Hepatocyte (in vitro differentiated cells): ENCODE measurements at regions not wholly inside any gene's neighbourhood (a gene's known extent, or its start where the extent isn't known, plus 50 kb on each side); places are given as distances from the start of the nearest gene placed in this dataset.

ENCODE experiments used
- DNase-seq: peaks from one replicate; pipeline ENCODE4 v3.0.0-alpha.2; 2016; ENCODE audit warnings: low spot score
- H2AFZ ChIP-seq: fragments of 200-600 bp; sonication (generic); 2 replicates; pipeline ENCODE4 v1.6.0; 2016; ENCODE audit warnings: antibody characterized with exemption, mild to moderate bottlenecking
- H3K27ac ChIP-seq: fragments of 200-600 bp; sonication (generic); 2 replicates; pipeline ENCODE4 v1.5.1; 2016; ENCODE audit warnings: mild to moderate bottlenecking
- H3K27me3 ChIP-seq: fragments of 200-600 bp; sonication (generic); 2 replicates; pipeline ENCODE4 v1.6.1; 2016
- H3K36me3 ChIP-seq: fragments of 200-600 bp; sonication (generic); replicated peaks from 2 replicates; pipeline ENCODE4 v1.5.1; 2016; ENCODE audit warnings: low read depth; ENCODE audit not compliant: insufficient read depth
- H3K4me1 ChIP-seq: fragments of 200-600 bp; sonication (generic); 2 replicates; pipeline ENCODE4 v1.5.1; 2016; ENCODE audit warnings: mild to moderate bottlenecking, moderate library complexity; ENCODE audit not compliant: insufficient read depth
- H3K4me2 ChIP-seq: fragments of 200-600 bp; sonication (generic); 2 replicates; pipeline ENCODE4 v1.6.0; 2016
- H3K4me3 ChIP-seq: fragments of 200-600 bp; sonication (generic); 2 replicates; pipeline ENCODE4 v1.5.1; 2016; ENCODE audit warnings: mild to moderate bottlenecking
- H3K79me2 ChIP-seq: fragments of 200-600 bp; sonication (generic); 2 replicates; pipeline ENCODE4 v1.6.0; 2017; ENCODE audit warnings: mild to moderate bottlenecking
- H3K9me2 ChIP-seq: fragments of 200-600 bp; sonication (generic); replicated peaks from 2 replicates; pipeline ENCODE4 v1.6.0; 2017; ENCODE audit warnings: mild to moderate bottlenecking; ENCODE audit not compliant: insufficient read depth
- H3K9me3 ChIP-seq: fragments of 200-600 bp; sonication (generic); 2 replicates; pipeline ENCODE4 v1.5.1; 2016; ENCODE audit warnings: low read depth, mild to moderate bottlenecking
- H4K20me1 ChIP-seq: fragments of 200-600 bp; sonication (generic); 2 replicates; pipeline ENCODE4 v1.6.0; 2016; ENCODE audit warnings: mild to moderate bottlenecking; ENCODE audit not compliant: insufficient read depth, poor library complexity, severe bottlenecking
- EZH2 ChIP-seq: fragments of 200-600 bp; sonication (generic); IDR thresholded peaks from 2 replicates; pipeline ENCODE4 v1.6.1; 2016; ENCODE audit warnings: antibody characterized with exemption, mild to moderate bottlenecking, borderline replicate concordance
- EZH2phosphoT487 ChIP-seq: fragments of 200-600 bp; sonication (generic); IDR thresholded peaks from one replicate; pipeline ENCODE4 v1.6.1; 2018; ENCODE audit warnings: antibody characterized with exemption, mild to moderate bottlenecking, low read depth, moderate library complexity; ENCODE audit not compliant: unreplicated experiment, severe bottlenecking
- WGBS: methylation state at CpG from one replicate; pipeline ENCODE4 v1.1.6; 2016; ENCODE audit warnings: low lambda C conversion rate; ENCODE audit errors: missing lambda C conversion rate; 5-methylcytosine and 5-hydroxymethylcytosine counted together
- TF ChIP-seq, protein P1 (sequence below): fragments of 200-600 bp; sonication (generic); IDR thresholded peaks from 2 replicates; pipeline ENCODE4 v1.5.1; 2016; ENCODE audit warnings: antibody characterized with exemption, mild to moderate bottlenecking; ENCODE audit not compliant: poor library complexity

DNA sequence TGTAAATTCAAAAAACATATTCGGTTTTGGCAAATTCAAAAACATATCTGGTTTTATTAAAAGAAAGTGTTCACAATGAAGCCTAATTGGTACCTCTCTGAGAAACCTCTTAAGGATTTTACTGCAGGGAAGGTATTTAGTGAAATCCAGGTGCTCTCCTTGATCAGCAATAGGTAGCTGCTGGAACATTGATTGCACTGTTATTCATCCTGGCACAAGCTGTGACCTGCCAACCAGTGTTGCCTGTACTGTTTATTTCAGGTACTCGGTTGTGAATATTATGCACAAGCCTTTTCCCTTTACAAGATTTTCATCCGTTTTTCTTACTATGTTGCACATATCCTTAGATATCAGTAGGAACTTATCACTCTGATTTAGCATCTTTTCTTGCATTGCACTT, 155.8 kb upstream of the ZEB2 start:
- Histone ChIP-seq H3K27ac (no peak overlapping the region), H3K79me2 (no peaks in the 10 kb centered on the region), H2AFZ (no peak overlapping the region), H3K27me3 (no peaks in the 10 kb centered on the region), H4K20me1 (no peaks in the 10 kb centered on the region), H3K4me3 (no peak overlapping the region), H3K9me2 (no peaks in the 10 kb centered on the region), H3K36me3 (no peaks in the 10 kb centered on the region), H3K4me1 (peaks cover 6% of the 10 kb centered on the region), H3K4me2 (no peak overlapping the region), H3K9me3 (no peaks in the 10 kb centered on the region)
- TF ChIP-seq, protein P1, sequence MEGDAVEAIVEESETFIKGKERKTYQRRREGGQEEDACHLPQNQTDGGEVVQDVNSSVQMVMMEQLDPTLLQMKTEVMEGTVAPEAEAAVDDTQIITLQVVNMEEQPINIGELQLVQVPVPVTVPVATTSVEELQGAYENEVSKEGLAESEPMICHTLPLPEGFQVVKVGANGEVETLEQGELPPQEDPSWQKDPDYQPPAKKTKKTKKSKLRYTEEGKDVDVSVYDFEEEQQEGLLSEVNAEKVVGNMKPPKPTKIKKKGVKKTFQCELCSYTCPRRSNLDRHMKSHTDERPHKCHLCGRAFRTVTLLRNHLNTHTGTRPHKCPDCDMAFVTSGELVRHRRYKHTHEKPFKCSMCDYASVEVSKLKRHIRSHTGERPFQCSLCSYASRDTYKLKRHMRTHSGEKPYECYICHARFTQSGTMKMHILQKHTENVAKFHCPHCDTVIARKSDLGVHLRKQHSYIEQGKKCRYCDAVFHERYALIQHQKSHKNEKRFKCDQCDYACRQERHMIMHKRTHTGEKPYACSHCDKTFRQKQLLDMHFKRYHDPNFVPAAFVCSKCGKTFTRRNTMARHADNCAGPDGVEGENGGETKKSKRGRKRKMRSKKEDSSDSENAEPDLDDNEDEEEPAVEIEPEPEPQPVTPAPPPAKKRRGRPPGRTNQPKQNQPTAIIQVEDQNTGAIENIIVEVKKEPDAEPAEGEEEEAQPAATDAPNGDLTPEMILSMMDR = no peak
- TF ChIP-seq EZH2 (no peak), EZH2phosphoT487 (no peak)
- 92% methylated on average over 3 of the region's 3 CpGs for WGBS
- DNase-seq = no peak

DNA sequence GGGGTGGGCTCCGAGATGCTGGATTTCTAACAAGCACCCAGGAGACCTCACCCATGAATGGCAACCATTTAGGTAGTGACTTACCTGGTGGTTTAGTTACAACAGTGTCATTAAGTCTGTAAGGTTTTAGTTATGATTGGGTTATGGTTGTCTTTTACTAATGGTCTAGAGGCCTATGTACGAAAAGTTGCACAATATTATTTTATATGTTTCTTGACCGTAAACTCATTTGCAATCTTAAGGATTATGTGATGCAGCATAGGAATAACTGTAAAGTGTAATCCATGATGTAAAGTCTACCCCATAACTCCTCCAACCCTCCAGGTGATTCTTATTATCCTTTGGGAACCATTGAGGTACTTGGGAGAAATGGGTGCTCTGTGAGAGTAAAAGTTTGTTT, 155.4 kb upstream of the ZEB2 start:
- Histone ChIP-seq H3K9me2 (no peaks in the 10 kb centered on the region), H3K4me2 (no peak overlapping the region), H3K36me3 (no peaks in the 10 kb centered on the region), H3K27ac (no peak overlapping the region), H2AFZ (no peak overlapping the region), H4K20me1 (no peaks in the 10 kb centered on the region), H3K4me3 (no peak overlapping the region), H3K27me3 (no peaks in the 10 kb centered on the region), H3K79me2 (no peaks in the 10 kb centered on the region), H3K9me3 (no peaks in the 10 kb centered on the region), H3K4me1 (peaks cover 6% of the 10 kb centered on the region)
- 96% methylated on average over 3 of the region's 3 CpGs for WGBS
- no peak for DNase-seq
- TF ChIP-seq, protein P1 = no peak
- TF ChIP-seq EZH2phosphoT487 = no peak
- no peak for TF ChIP-seq EZH2

DNA sequence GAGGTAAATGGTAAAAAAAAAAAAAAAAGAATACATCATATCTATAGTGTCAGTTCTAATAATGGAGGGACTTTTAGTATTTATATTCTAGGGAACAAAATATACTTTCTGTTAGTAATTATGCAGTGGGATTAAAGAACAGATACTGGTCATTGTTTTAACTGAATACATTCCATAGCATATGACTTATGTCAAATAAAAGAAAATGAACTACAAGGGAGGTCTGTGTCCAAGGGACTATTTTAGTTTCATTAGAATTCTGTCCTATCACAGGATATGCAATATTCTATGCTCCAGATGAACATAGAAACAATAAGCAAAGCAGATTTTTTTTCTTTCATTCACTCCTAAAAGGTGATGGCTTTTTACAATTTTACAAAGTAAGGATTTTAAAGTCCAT, 154.2 kb upstream of the ZEB2 start:
- Histone ChIP-seq H3K36me3 (no peaks in the 10 kb centered on the region), H3K4me2 (no peak overlapping the region), H3K27ac (no peak overlapping the region), H2AFZ (no peak overlapping the region), H4K20me1 (no peaks in the 10 kb centered on the region), H3K4me3 (no peak overlapping the region), H3K79me2 (no peaks in the 10 kb centered on the region), H3K9me3 (no peaks in the 10 kb centered on the region), H3K27me3 (no peaks in the 10 kb centered on the region), H3K9me2 (no peaks in the 10 kb centered on the region), H3K4me1 (peaks cover 6% of the 10 kb centered on the region)
- no peak for TF ChIP-seq EZH2phosphoT487
- no peak for TF ChIP-seq EZH2
- TF ChIP-seq, protein P1 = no peak
- DNase-seq = no peak

DNA sequence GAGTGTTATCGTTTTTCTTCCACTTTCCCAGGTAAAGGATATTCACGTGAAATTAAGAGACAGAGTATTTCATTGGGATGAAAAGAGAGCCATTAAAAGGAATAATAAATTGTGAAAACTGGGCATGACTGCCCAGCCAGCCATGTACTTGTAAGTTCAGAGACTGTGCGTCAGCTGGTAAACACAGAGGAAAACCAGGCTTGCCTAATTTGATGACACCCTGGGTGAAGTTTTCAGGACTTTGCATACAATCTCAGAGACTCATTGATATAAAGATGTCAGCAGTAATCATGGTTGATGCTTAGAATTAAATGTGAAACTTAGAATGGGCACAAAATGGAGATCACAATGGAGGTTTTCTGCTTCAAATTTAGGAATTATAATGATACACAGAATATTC, 153.5 kb upstream of the ZEB2 start:
- Histone ChIP-seq H3K4me3 (no peak overlapping the region), H3K9me2 (no peaks in the 10 kb centered on the region), H2AFZ (no peak overlapping the region), H3K4me2 (no peak overlapping the region), H3K36me3 (no peaks in the 10 kb centered on the region), H4K20me1 (no peaks in the 10 kb centered on the region), H3K79me2 (no peaks in the 10 kb centered on the region), H3K9me3 (no peaks in the 10 kb centered on the region), H3K27ac (no peak overlapping the region), H3K4me1 (peaks cover 8% of the 10 kb centered on the region), H3K27me3 (no peaks in the 10 kb centered on the region)
- DNase-seq = no peak
- TF ChIP-seq EZH2phosphoT487 (no peak), EZH2 (no peak)
- TF ChIP-seq, protein P1 = no peak
- 81% methylated on average over 3 of the region's 3 CpGs for WGBS
